ENCODE measurements at regions not wholly inside any gene's neighbourhood (a gene's known extent, or its start where the extent isn't known, plus 50 kb on each side); places are given as distances from the start of the nearest gene placed in this dataset.
A peak's percentile ranks its signal among the peaks of the same experiment; 100 is the strongest.

DNA sequence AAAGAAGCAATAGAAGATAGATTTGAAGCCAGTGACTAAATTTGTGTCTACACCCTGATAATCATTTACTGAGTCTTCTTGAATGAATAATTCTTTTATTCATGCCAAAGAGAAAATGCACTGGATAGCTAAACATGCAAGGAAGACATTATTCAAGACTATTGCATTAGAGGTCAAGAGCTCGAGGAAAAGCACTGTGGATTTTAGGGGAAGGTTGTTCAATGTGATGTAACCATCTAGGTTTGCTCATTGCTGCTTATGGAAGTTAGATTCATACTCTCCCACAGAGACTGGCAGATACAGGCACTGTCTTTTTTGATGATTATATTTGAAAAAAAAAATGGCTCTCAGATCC is 682.1 kb downstream of the KCNA4 start:
- TF ChIP-seq, protein P1, sequence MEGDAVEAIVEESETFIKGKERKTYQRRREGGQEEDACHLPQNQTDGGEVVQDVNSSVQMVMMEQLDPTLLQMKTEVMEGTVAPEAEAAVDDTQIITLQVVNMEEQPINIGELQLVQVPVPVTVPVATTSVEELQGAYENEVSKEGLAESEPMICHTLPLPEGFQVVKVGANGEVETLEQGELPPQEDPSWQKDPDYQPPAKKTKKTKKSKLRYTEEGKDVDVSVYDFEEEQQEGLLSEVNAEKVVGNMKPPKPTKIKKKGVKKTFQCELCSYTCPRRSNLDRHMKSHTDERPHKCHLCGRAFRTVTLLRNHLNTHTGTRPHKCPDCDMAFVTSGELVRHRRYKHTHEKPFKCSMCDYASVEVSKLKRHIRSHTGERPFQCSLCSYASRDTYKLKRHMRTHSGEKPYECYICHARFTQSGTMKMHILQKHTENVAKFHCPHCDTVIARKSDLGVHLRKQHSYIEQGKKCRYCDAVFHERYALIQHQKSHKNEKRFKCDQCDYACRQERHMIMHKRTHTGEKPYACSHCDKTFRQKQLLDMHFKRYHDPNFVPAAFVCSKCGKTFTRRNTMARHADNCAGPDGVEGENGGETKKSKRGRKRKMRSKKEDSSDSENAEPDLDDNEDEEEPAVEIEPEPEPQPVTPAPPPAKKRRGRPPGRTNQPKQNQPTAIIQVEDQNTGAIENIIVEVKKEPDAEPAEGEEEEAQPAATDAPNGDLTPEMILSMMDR (conservative IDR thresholded peaks at IDR 0.05), result no peak
- H3K27ac ChIP-seq, result no peak overlapping the region

DNA sequence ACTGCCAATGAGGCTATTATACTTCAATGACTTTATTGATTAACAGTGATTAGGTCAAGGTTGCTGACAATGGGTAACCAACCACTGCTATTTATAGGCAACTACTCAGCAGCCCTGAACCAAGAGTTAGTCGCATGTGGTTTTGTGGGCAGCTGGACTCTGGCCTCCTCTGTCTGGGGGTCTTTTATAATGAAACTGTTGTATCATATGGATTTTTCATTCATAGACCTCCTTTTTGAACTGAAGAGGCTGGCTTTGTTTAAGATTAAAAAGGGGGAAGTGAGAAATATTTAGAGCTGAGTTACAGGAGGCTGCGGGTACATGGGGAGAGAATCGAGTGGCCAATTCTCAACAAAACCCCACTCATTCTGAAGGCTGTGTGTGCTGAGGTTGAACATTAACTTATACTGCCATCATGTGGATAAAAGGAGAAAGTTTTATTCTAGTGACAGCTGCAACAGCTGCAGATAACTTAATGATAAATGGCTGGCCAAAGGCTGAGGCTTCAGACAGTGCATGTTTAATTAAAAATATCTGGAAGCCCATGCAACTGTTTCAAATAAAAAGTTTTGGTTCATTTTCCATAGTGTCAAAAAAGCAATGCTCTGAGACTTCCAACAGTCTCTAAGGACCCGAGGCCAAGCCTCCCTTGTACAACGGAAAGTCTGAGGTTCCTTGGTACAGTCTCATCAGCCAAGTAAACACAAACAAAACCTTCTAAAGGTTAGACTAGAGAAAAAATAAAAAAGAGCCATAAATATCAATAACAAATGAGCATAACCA is 682.6 kb downstream of the KCNA4 start:
- H3K27ac ChIP-seq, result no peak overlapping the region
- TF ChIP-seq, protein P1 (conservative IDR thresholded peaks at IDR 0.05), result peak; percentile 75

- H3K27ac ChIP-seq, result no peak overlapping the region
- TF ChIP-seq, protein P1 (conservative IDR thresholded peaks at IDR 0.05), result no peak
Observed at GRCh38 chr11:29331451-29332010, 685.3 kb downstream of the KCNA4 start.

- H3K27ac ChIP-seq, result no peak overlapping the region
- TF ChIP-seq, protein P1 (conservative IDR thresholded peaks at IDR 0.05), result peak; percentile 82
Observed at GRCh38 chr11:29328961-29329441, 687.8 kb downstream of the KCNA4 start.

- no peak overlapping the region for H3K27ac ChIP-seq
- TF ChIP-seq, protein P1 (conservative IDR thresholded peaks at IDR 0.05), result no peak
Observed at GRCh38 chr11:29327891-29328290, 688.9 kb downstream of the KCNA4 start.

- TF ChIP-seq, protein P1 (conservative IDR thresholded peaks at IDR 0.05), result no peak
- no peak overlapping the region for H3K27ac ChIP-seq
Observed at GRCh38 chr11:29326757-29327156, 690.1 kb downstream of the KCNA4 start.

DNA sequence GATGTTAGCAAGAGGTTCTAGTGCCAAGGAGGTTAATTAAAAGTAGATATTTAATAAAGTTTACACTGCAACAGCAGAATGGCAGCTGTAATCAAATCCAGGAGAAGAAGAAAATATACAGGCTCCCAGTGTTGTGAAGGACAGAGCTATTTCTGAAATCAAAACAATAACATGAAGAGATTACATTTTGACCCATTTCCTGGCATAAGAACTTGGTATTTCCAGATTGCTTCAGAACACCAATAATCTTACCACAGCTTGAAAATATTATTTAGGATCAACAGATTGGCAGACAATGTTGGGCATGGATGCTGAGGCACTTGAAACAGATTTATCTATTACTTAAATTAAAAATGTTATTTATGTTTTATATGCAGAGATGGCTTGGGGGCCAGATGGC is 692.5 kb downstream of the KCNA4 start:
- TF ChIP-seq, protein P1 (conservative IDR thresholded peaks at IDR 0.05), result no peak

More for the DNA sequence above, 692.5 kb downstream of the KCNA4 start:
- no peak overlapping the region for H3K27ac ChIP-seq
